SK-N-SH (cell line): ENCODE measurements at regions not wholly inside any gene's neighbourhood (a gene's known extent, or its start where the extent isn't known, plus 50 kb on each side); places are given as distances from the start of the nearest gene placed in this dataset.

Experiments used
- CTCF ChIA-PET: fragments of 300-600, 350-600 bp; formaldehyde crosslinking; extraction: SDS; loops from one replicate; lab custom pipeline; 2021; lab: Yijun Ruan, JAX
- POLR2A ChIA-PET: fragments of 350-600 bp; sonication (Branson Sonifier 250); formaldehyde crosslinking; extraction: SDS; loops from one replicate; lab custom pipeline; 2020; ENCODE audit warnings: antibody characterized with exemption, inconsistent platforms; lab: Yijun Ruan, JAX
- DNase-seq: peaks from one replicate; pipeline ENCODE4 v3.0.0; 2012
- H2AFZ ChIP-seq: fragments of 200-600 bp; sonication (generic); 2 replicates; pipeline ENCODE4 v1.8.1; 2016; ENCODE audit warnings: antibody characterized with exemption, mild to moderate bottlenecking, low read depth
- H3F3A ChIP-seq: fragments of 200-600 bp; sonication (generic); replicated peaks from 2 replicates; pipeline ENCODE3; 2016; ENCODE audit warnings: antibody characterized with exemption, mild to moderate bottlenecking; ENCODE audit not compliant: insufficient read depth
- H3K27ac ChIP-seq, 2 experiments: fragments of 200-500 bp in 1 of 2; fragments of 200-600 bp in 1 of 2; sonication (Bioruptor generic) in 1 of 2; sonication (generic), shearing (Covaris generic) in 1 of 2; 2 replicates each; pipeline versions ENCODE4 v1.5.1 to v1.6.1; 2014 to 2016; ENCODE audit warnings: low read depth in 2 of 2, inconsistent platforms in 1 of 2, low read length in 1 of 2, mild to moderate bottlenecking in 1 of 2, mixed read lengths in 1 of 2
- H3K27me3 ChIP-seq: fragments of 200-600 bp; sonication (generic), shearing (Covaris generic); 2 replicates; pipeline ENCODE4 v1.6.1; 2016; ENCODE audit warnings: mixed run types; ENCODE audit not compliant: insufficient read depth
- H3K36me3 ChIP-seq, 2 experiments: fragments of 200-500 bp in 1 of 2; fragments of 200-600 bp in 1 of 2; sonication (Bioruptor generic) in 1 of 2; sonication (generic) in 1 of 2; replicated peaks in 1 of 2; 2 replicates each; pipeline versions ENCODE3 to v1.5.1; 2014 to 2016; ENCODE audit warnings: low read length in 1 of 2, mild to moderate bottlenecking in 1 of 2; ENCODE audit not compliant: insufficient read depth in 2 of 2, control insufficient read depth in 1 of 2
- H3K4me1 ChIP-seq, 2 experiments: fragments of 200-500 bp in 1 of 2; fragments of 200-600 bp in 1 of 2; sonication (Bioruptor generic) in 1 of 2; sonication (generic), shearing (Covaris generic) in 1 of 2; 2 replicates each; pipeline versions ENCODE4 v1.5.1 to v1.6.1; 2014 to 2016; ENCODE audit warnings: low read depth in 1 of 2, low read length in 1 of 2, mixed run types in 1 of 2; ENCODE audit not compliant: insufficient read depth in 2 of 2, control insufficient read depth in 1 of 2
- H3K4me2 ChIP-seq: fragments of 200-600 bp; sonication (generic), shearing (Covaris generic); 2 replicates; pipeline ENCODE4 v1.6.1; 2017; ENCODE audit warnings: mixed run types
- H3K4me3 ChIP-seq, 2 experiments: fragments of 200-500 bp in 1 of 2; fragments of 200-600 bp in 1 of 2; sonication (Bioruptor generic) in 1 of 2; sonication (generic), shearing (Covaris generic) in 1 of 2; 2 replicates each; pipeline versions ENCODE4 v1.5.1 to v1.8.1; 2014 to 2016; ENCODE audit warnings: low read depth in 2 of 2, inconsistent platforms in 1 of 2, low read length in 1 of 2, mild to moderate bottlenecking in 1 of 2, mixed read lengths in 1 of 2, moderate library complexity in 1 of 2
- H3K79me2 ChIP-seq: fragments of 200-600 bp; sonication (generic); 2 replicates; pipeline ENCODE4 v1.8.1; 2017; ENCODE audit warnings: mild to moderate bottlenecking; ENCODE audit not compliant: insufficient read depth
- H3K9ac ChIP-seq: fragments of 200-600 bp; sonication (generic); 2 replicates; pipeline ENCODE4 v1.6.1; 2017; ENCODE audit warnings: mixed run types
- H3K9me2 ChIP-seq: fragments of 200-600 bp; sonication (generic); 2 replicates; pipeline ENCODE4 v1.6.1; 2017; ENCODE audit warnings: mixed run types
- H3K9me3 ChIP-seq: fragments of 200-600 bp; sonication (generic); 2 replicates; pipeline ENCODE4 v1.6.1; 2017; ENCODE audit warnings: mixed run types, mild to moderate bottlenecking, moderate library complexity
- H4K20me1 ChIP-seq: fragments of 200-600 bp; sonication (generic); 2 replicates; pipeline ENCODE4 v1.6.1; 2017; ENCODE audit warnings: mild to moderate bottlenecking, mixed run types; ENCODE audit not compliant: insufficient read depth
- EP300 ChIP-seq, 2 experiments: IDR thresholded peaks; 2 replicates each; pipeline versions ENCODE4 v1.4.0 to v1.6.1; 2012; ENCODE audit warnings: borderline replicate concordance in 1 of 2, low read depth in 1 of 2, low read length in 1 of 2
- GATA2 ChIP-seq: sonication (generic); formaldehyde crosslinking; IDR thresholded peaks from 2 replicates; pipeline ENCODE4 v1.5.0; 2020; ENCODE audit warnings: mild to moderate bottlenecking, missing genetic modification reagents
- JUND ChIP-seq: IDR thresholded peaks from 2 replicates; pipeline ENCODE4 v1.4.0; 2012
- MEF2A ChIP-seq: IDR thresholded peaks from 2 replicates; pipeline ENCODE4 v1.4.0; 2012; ENCODE audit warnings: low read depth, borderline replicate concordance
- NFIC ChIP-seq: IDR thresholded peaks from 2 replicates; pipeline ENCODE4 v1.4.0; 2012; ENCODE audit warnings: borderline replicate concordance
- NRF1 ChIP-seq: IDR thresholded peaks from 2 replicates; pipeline ENCODE4 v1.6.1; 2012; ENCODE audit warnings: low read depth, mild to moderate bottlenecking, low read length
- PBX3 ChIP-seq: IDR thresholded peaks from 2 replicates; pipeline ENCODE4; 2012
- RAD21 ChIP-seq: IDR thresholded peaks from 2 replicates; pipeline ENCODE4 v1.6.1; 2012; ENCODE audit warnings: mild to moderate bottlenecking, low read length
- RFX5 ChIP-seq: IDR thresholded peaks from 2 replicates; pipeline ENCODE4 v1.6.1; 2012; ENCODE audit warnings: mild to moderate bottlenecking, improper control_type of control experiment, low read length
- RXRA ChIP-seq: IDR thresholded peaks from 2 replicates; pipeline ENCODE4 v1.4.0; 2012; ENCODE audit warnings: low read depth, mild to moderate bottlenecking, borderline replicate concordance
- SIN3A ChIP-seq: IDR thresholded peaks from 2 replicates; pipeline ENCODE4 v1.6.1; 2012; ENCODE audit warnings: low read depth, mild to moderate bottlenecking, low read length, moderate library complexity, borderline replicate concordance
- TAF1 ChIP-seq: IDR thresholded peaks from 2 replicates; pipeline ENCODE4 v1.6.1; 2012; ENCODE audit warnings: low read depth, mild to moderate bottlenecking, low read length, moderate library complexity, borderline replicate concordance
- TCF12 ChIP-seq: IDR thresholded peaks from 2 replicates; pipeline ENCODE4 v1.4.0; 2012
- YY1 ChIP-seq: IDR thresholded peaks from 2 replicates; pipeline ENCODE4 v1.4.0; 2012; ENCODE audit warnings: low read depth, mild to moderate bottlenecking
- WGBS: methylation state at CpG from one replicate; pipeline ENCODE4 v1.1.6; 2017; ENCODE audit warnings: low lambda C conversion rate; 5-methylcytosine and 5-hydroxymethylcytosine counted together
- TF ChIP-seq, protein P1 (sequence below): fragments of 150-350 bp; IDR thresholded peaks from 2 replicates; pipeline ENCODE4 v1.6.1; 2016; ENCODE audit warnings: mild to moderate bottlenecking, low read depth, low read length
- TF ChIP-seq, protein P2 (sequence below): fragments of 150-350 bp; IDR thresholded peaks from 2 replicates; pipeline ENCODE4 v1.6.1; 2017; ENCODE audit warnings: antibody characterized with exemption, low read length, low read depth, borderline replicate concordance
- TF ChIP-seq, protein P3 (sequence below): IDR thresholded peaks from 2 replicates; pipeline ENCODE4 v1.6.1; 2012; ENCODE audit warnings: mild to moderate bottlenecking, low read depth, low read length, moderate library complexity

DNA sequence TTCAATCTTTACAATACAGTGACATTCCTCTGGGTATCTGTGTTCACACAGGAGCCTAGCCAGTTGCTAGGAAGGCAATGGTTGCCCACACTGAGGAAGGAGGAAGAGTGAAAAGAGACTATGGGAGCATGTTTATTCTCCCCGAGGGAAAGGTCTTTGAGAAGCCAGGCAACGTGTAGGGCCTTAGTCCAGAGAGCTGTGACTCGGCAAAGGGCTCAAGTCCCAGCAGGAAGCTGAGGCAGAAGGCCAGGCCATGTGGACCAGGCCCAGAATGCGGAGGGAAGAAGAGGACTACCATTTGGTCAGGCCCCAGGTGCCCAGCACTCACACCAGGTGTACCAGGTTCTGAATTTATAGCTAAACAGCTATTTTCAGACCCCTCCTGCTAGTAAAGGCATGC lies 136.6 kb upstream of the DMAC1 start:
- WGBS: 16% methylated on average over 4 of the region's 4 CpGs
- no peaks in the 10 kb centered on the region for H3K79me2 ChIP-seq
- no peak overlapping the region for H3K27ac ChIP-seq
- H4K20me1 ChIP-seq: no peaks in the 10 kb centered on the region
- no peaks in the 10 kb centered on the region for H3K4me1 ChIP-seq
- no peak for DNase-seq
- TF ChIP-seq, protein P1, sequence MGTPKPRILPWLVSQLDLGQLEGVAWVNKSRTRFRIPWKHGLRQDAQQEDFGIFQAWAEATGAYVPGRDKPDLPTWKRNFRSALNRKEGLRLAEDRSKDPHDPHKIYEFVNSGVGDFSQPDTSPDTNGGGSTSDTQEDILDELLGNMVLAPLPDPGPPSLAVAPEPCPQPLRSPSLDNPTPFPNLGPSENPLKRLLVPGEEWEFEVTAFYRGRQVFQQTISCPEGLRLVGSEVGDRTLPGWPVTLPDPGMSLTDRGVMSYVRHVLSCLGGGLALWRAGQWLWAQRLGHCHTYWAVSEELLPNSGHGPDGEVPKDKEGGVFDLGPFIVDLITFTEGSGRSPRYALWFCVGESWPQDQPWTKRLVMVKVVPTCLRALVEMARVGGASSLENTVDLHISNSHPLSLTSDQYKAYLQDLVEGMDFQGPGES: no peak
- TF ChIP-seq NRF1: no peak
- no peak for TF ChIP-seq GATA2
- TF ChIP-seq MEF2A: no peak
- TF ChIP-seq PBX3: no peak
- TF ChIP-seq JUND: no peak
- no peak for TF ChIP-seq RXRA
- TF ChIP-seq, protein P2, sequence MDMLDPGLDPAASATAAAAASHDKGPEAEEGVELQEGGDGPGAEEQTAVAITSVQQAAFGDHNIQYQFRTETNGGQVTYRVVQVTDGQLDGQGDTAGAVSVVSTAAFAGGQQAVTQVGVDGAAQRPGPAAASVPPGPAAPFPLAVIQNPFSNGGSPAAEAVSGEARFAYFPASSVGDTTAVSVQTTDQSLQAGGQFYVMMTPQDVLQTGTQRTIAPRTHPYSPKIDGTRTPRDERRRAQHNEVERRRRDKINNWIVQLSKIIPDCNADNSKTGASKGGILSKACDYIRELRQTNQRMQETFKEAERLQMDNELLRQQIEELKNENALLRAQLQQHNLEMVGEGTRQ: no peak
- TF ChIP-seq RAD21: no peak
- TF ChIP-seq SIN3A: no peak
- TF ChIP-seq YY1: no peak
- no peak for TF ChIP-seq RFX5
- no peak for TF ChIP-seq EP300 (IDR thresholded peaks at IDR 0.05; ENCODE audit: borderline replicate concordance in 1 of 2, low read depth in 1 of 2, low read length in 1 of 2)
- TF ChIP-seq, protein P3, sequence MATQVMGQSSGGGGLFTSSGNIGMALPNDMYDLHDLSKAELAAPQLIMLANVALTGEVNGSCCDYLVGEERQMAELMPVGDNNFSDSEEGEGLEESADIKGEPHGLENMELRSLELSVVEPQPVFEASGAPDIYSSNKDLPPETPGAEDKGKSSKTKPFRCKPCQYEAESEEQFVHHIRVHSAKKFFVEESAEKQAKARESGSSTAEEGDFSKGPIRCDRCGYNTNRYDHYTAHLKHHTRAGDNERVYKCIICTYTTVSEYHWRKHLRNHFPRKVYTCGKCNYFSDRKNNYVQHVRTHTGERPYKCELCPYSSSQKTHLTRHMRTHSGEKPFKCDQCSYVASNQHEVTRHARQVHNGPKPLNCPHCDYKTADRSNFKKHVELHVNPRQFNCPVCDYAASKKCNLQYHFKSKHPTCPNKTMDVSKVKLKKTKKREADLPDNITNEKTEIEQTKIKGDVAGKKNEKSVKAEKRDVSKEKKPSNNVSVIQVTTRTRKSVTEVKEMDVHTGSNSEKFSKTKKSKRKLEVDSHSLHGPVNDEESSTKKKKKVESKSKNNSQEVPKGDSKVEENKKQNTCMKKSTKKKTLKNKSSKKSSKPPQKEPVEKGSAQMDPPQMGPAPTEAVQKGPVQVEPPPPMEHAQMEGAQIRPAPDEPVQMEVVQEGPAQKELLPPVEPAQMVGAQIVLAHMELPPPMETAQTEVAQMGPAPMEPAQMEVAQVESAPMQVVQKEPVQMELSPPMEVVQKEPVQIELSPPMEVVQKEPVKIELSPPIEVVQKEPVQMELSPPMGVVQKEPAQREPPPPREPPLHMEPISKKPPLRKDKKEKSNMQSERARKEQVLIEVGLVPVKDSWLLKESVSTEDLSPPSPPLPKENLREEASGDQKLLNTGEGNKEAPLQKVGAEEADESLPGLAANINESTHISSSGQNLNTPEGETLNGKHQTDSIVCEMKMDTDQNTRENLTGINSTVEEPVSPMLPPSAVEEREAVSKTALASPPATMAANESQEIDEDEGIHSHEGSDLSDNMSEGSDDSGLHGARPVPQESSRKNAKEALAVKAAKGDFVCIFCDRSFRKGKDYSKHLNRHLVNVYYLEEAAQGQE: no peak
- TF ChIP-seq TAF1: no peak
- no peak for TF ChIP-seq TCF12
- TF ChIP-seq NFIC: no peak
- no peaks in the 10 kb centered on the region for H3K27me3 ChIP-seq
- no peak overlapping the region for H2AFZ ChIP-seq
- H3F3A ChIP-seq: no peaks in the 10 kb centered on the region
- H3K36me3 ChIP-seq: no peaks in the 10 kb centered on the region
- ChIA-PET POLR2A (no interaction called here), CTCF (no interaction called here)
- no peak overlapping the region for H3K4me2 ChIP-seq
- H3K4me3 ChIP-seq: no peak overlapping the region
- no peak overlapping the region for H3K9ac ChIP-seq
- no peaks in the 10 kb centered on the region for H3K9me2 ChIP-seq
- H3K9me3 ChIP-seq: no peaks in the 10 kb centered on the region
